HepG2 (cell line): ENCODE measurements at regions not wholly inside any gene's neighbourhood (a gene's known extent, or its start where the extent isn't known, plus 50 kb on each side); places are given as distances from the start of the nearest gene placed in this dataset.

ENCODE experiments used
- CENPX ChIP-seq: sonication (generic); formaldehyde crosslinking; IDR thresholded peaks from 2 replicates; pipeline ENCODE4 v1.9.0; 2021; ENCODE audit warnings: mild to moderate bottlenecking, missing genetic modification reagents, moderate library complexity
- FOSL2 ChIP-seq: sonication (generic); formaldehyde crosslinking; IDR thresholded peaks from 2 replicates; pipeline ENCODE4 v1.4.0; 2020; ENCODE audit warnings: missing genetic modification reagents
- KLF11 ChIP-seq: IDR thresholded peaks from 2 replicates; pipeline ENCODE4 v1.6.1; 2016; ENCODE audit warnings: missing compliant biosample characterization
- NFE2L2 ChIP-seq: fragments of 150-350 bp; IDR thresholded peaks from 2 replicates; pipeline ENCODE4 v1.6.1; 2014; ENCODE audit warnings: low read length
- PHF5A ChIP-seq: IDR thresholded peaks from one replicate; pipeline ENCODE4 v1.6.1; 2018; ENCODE audit warnings: low read depth, missing genetic modification reagents; ENCODE audit not compliant: unreplicated experiment
- SNAPC4 ChIP-seq: sonication (generic); formaldehyde crosslinking; IDR thresholded peaks from 2 replicates; pipeline ENCODE4 v1.4.0; 2020; ENCODE audit warnings: mild to moderate bottlenecking, missing genetic modification reagents
- SYNCRIP ChIP-seq: fragments of 200-400 bp; formaldehyde crosslinking; IDR thresholded peaks from 2 replicates; pipeline ENCODE4 v1.6.1; 2018; ENCODE audit warnings: mild to moderate bottlenecking, low read depth, low read length; ENCODE audit not compliant: insufficient read depth
- TFE3 ChIP-seq: IDR thresholded peaks from 2 replicates; pipeline ENCODE4 v1.6.1; 2016
- THRA ChIP-seq: sonication (generic); formaldehyde crosslinking; IDR thresholded peaks from 2 replicates; pipeline ENCODE4 v1.4.0; 2020; ENCODE audit warnings: missing genetic modification reagents, borderline replicate concordance
- TP53 ChIP-seq: sonication (generic); formaldehyde crosslinking; conservative IDR thresholded peaks from 2 replicates; pipeline ENCODE4 v1.4.0; 2020; ENCODE audit warnings: missing genetic modification reagents
- ZNF574 ChIP-seq: sonication (generic); formaldehyde crosslinking; IDR thresholded peaks from 2 replicates; pipeline ENCODE4 v1.4.0; 2020; ENCODE audit warnings: missing genetic modification reagents
- ZNF609 ChIP-seq: sonication (generic); formaldehyde crosslinking; IDR thresholded peaks from 2 replicates; pipeline ENCODE4 v1.4.0; 2020; ENCODE audit warnings: mild to moderate bottlenecking, missing genetic modification reagents, borderline replicate concordance
- ZNF614 ChIP-seq: IDR thresholded peaks from 2 replicates; pipeline ENCODE4 v1.6.1; 2018; ENCODE audit warnings: missing biosample characterization, missing genetic modification reagents, inconsistent platforms, borderline replicate concordance

GRCh38 chr2:8605351-8606065 lies 76.3 kb upstream of the ID2 start (continued):
- TF ChIP-seq FOSL2 (CRISPR knock-in tag) (peak; percentile 54), ZNF609 (no peak), PHF5A (CRISPR knock-in tag) (no peak), KLF11 (CRISPR knock-in tag) (no peak), TP53 (no peak), SNAPC4 (no peak), CENPX (CRISPR knock-in tag) (no peak), SYNCRIP (no peak), ZNF574 (no peak), THRA (no peak), ZNF614 (CRISPR knock-in tag) (no peak), TFE3 (CRISPR knock-in tag) (no peak), NFE2L2 (peak; percentile 69)
